Mesenteric fat pad (tissue), 1 donor: ENCODE measurements at regions not wholly inside any gene's neighbourhood (a gene's known extent, or its start where the extent isn't known, plus 50 kb on each side); places are given as distances from the start of the nearest gene placed in this dataset.
"Not testable (repeated sequence)": the region's sequence is repeated elsewhere in the genome, so short reads cannot be mapped to it uniquely, and the experiment has no call there.

Experiments
- DNase-seq: peaks from one replicate; pipeline ENCODE4 v3.0.0-alpha.2; 2020; ENCODE audit warnings: low spot score
- donor health status: DM: yes; HTN: yes; CAD: no.

DNA sequence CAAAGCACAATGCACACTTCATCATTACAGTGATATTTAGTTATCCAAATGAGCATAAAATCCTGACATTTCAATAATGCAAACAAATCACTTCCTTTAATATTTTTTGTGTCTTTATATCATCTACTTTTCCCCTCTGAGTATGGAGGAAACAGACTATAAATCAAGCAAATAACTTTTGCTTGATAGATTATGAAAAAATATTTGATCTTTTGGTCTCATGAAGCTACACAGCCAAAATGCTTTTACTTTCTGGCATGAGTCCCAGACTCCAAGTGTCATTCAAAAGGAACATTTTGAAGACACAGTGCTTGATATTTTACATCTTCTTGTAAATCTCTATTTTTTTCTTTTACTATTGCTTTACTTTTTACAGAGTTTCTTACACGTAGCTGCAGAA is 215.3 kb upstream of the ROBO1 start:
- DNase-seq = no peak

DNA sequence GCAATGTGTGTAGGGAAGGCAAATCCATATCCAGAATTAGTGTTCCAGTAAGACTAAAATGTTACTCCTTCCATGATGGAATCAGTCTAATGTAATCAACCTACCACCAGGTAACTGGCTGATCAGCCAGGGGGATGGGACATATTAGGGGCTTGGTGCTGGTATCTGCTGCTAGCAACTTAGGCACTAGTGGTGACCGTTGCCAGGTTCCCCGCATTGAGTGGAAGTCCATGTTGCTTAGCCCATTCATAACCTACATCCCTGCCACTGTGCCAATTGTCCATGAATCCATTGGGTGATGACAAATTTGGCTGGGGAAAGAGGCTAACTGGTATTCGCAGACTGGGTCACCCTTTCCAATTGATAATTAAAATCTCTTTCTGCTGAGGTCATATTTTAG is 212.2 kb upstream of the ROBO1 start:
- no peak for DNase-seq

- no peak for DNase-seq
Observed at GRCh38 chr3:79976466-79976865, 208.7 kb upstream of the ROBO1 start.

DNA sequence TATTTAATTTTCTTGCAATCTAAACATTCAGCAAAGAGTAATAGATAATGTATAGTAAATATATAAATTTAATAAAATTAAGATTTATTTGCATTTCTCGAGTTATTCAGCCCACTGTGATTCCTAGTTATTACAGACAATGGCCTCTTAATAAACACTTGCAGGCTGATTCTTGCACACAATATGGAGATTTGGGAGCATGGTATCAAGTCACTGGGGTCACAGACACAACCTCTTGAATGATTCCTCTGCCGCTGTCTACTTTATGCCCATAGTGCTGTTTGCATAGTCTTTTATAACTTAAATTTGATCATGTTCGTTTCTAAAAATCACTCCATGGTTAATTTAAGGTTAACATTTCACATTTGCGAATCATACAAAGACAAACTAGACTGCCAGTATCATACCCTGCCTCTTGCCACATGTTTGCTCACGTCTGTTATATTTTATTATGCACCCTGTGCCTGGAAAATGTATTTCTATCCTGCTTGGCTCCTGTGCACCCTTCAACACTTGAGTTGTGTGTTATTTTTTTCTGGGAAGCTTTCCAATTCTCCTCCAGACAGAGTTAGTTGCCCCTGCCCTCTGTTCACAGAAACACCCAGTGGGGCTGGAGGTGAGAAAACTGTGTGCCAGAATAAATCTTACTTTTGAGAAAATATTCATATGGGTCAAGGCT is 206.3 kb upstream of the ROBO1 start:
- DNase-seq = no peak

GRCh38 chr3:79973482-79973881 is 205.7 kb upstream of the ROBO1 start:
- no peak for DNase-seq

- no peak for DNase-seq
Observed at GRCh38 chr3:79968418-79968817, 200.6 kb upstream of the ROBO1 start.

- no peak for DNase-seq
Observed at GRCh38 chr3:79960594-79960993, 192.8 kb upstream of the ROBO1 start.

- no peak for DNase-seq
Observed at GRCh38 chr3:79957066-79957465, 189.3 kb upstream of the ROBO1 start.

GRCh38 chr3:79954756-79955155 is 187.0 kb upstream of the ROBO1 start:
- DNase-seq = no peak

GRCh38 chr3:79953591-79954101 is 185.8 kb upstream of the ROBO1 start:
- DNase-seq = no peak

- not testable (repeated sequence) for DNase-seq
Observed at GRCh38 chr3:79951426-79951825, 183.6 kb upstream of the ROBO1 start.

GRCh38 chr3:79947957-79948356 is 180.2 kb upstream of the ROBO1 start:
- no peak for DNase-seq

GRCh38 chr3:79947469-79947868 is 179.7 kb upstream of the ROBO1 start:
- DNase-seq = no peak

DNA sequence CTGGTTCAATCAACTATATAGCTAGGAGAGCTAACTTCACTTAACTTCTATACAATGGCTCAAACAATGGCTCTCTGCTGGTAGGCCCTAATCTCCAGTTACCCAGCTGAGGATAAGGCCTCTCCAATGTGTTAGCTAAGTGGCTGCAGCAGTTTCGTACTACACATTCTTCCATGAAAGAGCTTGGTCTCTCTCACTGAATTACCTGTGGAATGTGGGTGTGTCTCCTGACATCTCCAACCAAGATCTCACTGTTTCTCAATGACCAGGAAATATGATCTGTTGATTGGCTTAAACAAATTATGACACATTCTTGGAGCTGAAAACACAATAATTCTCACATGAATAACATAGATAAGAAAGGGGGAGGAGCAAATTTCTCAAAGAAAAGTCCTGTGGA is 169.8 kb upstream of the ROBO1 start:
- no peak for DNase-seq

DNA sequence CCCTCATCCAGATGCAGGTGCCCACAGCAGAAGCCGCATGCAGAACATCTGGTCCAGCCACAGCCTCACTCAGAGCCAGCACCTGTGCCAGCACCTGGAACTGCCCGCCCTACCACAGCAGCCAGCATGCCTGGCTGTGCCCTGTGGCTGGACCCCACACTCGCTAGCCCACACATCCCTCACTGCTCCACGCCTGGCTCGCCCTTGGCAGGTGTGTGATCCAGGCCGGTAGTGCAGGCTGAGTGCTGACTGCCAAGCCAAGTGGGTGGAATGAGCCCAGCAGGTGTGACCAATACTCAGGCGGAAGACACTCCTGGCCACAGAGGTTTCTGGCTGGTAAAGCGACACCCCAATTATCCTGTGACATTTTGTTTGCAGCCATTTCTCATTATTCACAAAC is 162.4 kb upstream of the ROBO1 start:
- no peak for DNase-seq

DNA sequence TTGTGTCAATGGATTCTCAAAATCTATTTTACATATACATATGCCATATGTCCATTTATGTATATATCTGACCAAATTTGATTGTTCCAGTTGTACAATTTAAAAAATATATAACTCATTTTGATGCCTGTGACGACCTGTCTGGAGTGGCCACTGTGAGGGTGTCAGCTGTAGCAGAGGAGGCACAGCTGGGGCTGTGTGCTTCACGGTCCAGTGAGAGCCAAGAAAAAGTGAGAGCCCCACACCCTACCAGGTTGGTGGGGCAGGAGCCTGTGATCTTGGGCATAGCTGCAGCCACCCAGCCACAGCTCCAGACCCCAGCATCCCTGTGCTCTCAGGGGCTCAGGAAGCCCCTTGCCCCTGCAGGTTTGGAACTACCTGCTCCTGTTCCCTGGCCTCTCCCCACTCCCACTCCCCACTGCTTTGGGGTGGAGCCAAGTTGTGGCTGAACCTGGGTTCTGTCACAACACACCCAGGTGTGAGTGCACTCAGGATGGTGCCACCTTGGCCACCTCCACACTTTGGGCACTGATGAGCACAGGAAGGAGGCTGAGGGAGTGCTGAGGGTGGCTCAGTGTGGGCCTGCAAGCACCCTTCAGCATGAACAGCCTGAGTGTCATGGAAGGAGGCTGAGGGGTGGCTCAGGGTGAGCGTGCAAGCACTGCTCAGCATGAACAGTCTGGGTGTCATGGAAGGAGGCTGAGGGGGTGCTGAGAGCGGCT is 161.1 kb upstream of the ROBO1 start:
- DNase-seq = no peak

GRCh38 chr3:79926522-79926921 is 158.7 kb upstream of the ROBO1 start:
- DNase-seq = no peak

DNA sequence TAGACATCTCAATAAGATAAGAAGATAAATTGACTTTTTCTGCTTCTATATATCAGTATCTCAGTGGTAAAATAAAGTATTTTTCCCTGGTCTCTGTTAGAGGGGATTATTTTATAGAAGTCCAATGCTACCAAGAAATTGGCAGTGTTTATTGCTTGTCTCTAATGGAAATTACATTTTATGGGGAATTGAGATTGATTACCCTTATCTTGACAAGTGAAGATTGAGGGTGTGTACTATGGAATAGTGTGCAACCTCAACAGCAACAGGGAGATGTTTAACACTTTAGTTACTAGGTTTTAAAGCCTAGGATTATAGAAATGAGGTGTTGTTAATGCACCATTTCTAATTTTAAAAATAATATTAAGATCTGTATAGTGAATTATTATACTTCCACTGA is 154.8 kb upstream of the ROBO1 start:
- DNase-seq = no peak

GRCh38 chr3:79917561-79917960 is 149.8 kb upstream of the ROBO1 start:
- DNase-seq = no peak

DNA sequence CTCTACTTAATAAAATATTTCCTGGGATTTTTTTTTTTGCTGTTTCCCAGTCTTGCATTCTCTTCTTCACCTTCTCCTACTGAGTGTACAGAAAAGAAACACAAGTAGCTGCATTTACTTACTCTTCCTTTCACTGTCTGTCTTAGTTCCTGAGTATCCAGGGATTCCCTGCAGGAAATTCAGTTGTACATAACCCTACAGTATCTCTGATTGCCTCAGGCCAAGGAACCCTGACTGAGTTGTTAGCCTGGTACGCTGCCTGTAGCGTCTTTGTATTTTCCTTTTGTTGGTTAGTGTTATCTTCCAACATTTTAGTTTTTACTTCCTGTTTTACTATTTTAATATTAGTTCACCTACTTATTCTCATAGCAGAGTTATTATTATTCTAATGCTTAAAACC is 142.5 kb upstream of the ROBO1 start:
- DNase-seq = no peak

DNA sequence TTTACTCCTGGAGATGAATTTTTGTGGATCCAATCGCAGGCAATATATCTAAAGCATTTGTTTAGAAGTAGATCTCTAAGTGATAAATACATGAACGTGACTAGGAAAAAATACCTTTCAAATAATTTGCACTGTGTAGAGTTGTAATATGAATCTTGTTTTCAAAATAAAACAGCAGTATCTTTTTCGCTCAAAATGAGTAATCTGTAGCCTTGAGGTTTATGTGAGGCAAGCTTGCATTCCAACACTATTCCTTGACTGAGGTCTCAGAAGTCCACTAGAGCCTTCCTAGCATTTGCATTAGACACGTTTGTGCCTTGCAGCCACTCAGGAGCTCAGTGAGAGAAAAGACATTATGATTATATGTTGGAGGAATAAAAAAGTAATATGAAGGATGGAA is 138.3 kb upstream of the ROBO1 start:
- no peak for DNase-seq

GRCh38 chr3:79902151-79902550 is 134.4 kb upstream of the ROBO1 start:
- no peak for DNase-seq

DNA sequence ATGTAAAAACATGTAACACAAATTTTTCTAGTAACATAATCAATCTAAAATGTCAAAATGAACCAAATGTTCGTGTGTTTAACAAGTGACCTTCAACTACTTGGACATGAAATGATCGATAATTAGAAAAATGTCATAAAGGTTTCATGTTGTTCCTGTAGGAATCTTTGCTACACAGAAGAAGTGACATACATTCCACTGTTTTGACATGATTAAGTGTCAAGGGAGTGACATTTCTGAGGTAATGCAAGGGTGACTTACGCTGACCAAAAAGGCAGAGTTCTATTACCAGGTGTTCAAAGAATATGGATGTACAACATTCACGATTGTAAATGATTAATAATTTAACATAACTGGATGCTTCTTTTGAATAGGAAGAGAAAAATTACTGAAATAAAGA is 131.1 kb upstream of the ROBO1 start:
- DNase-seq = no peak
